C4-2B (cell line): ENCODE measurements at regions not wholly inside any gene's neighbourhood (a gene's known extent, or its start where the extent isn't known, plus 50 kb on each side); places are given as distances from the start of the nearest gene placed in this dataset.

Experiments used
- H3K27ac ChIP-seq: fragments of 450-650 bp; 2 replicates; pipeline ENCODE4 v1.5.1; 2017
- CTCF ChIP-seq: fragments of 450-650 bp; conservative IDR thresholded peaks from 2 replicates; pipeline ENCODE4 v1.5.1; 2017; ENCODE audit warnings: mild to moderate bottlenecking
- ZFX ChIP-seq: fragments of 450-650 bp; IDR thresholded peaks from 2 replicates; pipeline ENCODE4 v1.6.1; 2017

- no peak for TF ChIP-seq ZFX
- no peak for TF ChIP-seq CTCF
- H3K27ac ChIP-seq = no peak overlapping the region
Measured at GRCh38 chr1:193733674-193734073, 547.3 kb upstream of the B3GALT2 start.

GRCh38 chr1:193730017-193730416, 543.6 kb upstream of the B3GALT2 start:
- no peak overlapping the region for H3K27ac ChIP-seq
- no peak for TF ChIP-seq ZFX
- no peak for TF ChIP-seq CTCF

- H3K27ac ChIP-seq = no peak overlapping the region
- TF ChIP-seq ZFX (no peak), CTCF (no peak)
Measured at GRCh38 chr1:193729429-193729828, 543.0 kb upstream of the B3GALT2 start.

- H3K27ac ChIP-seq = no peak overlapping the region
- TF ChIP-seq CTCF (no peak), ZFX (no peak)
Measured at GRCh38 chr1:193727850-193728249, 541.4 kb upstream of the B3GALT2 start.

GRCh38 chr1:193726722-193727121, 540.3 kb upstream of the B3GALT2 start:
- no peak overlapping the region for H3K27ac ChIP-seq
- TF ChIP-seq CTCF (no peak), ZFX (no peak)

GRCh38 chr1:193712392-193712791, 526.0 kb upstream of the B3GALT2 start:
- no peak overlapping the region for H3K27ac ChIP-seq
- TF ChIP-seq ZFX (no peak), CTCF (no peak)

- H3K27ac ChIP-seq = no peak overlapping the region
- TF ChIP-seq CTCF (no peak), ZFX (no peak)
Measured at GRCh38 chr1:193709607-193710006, 523.2 kb upstream of the B3GALT2 start.
